ENCODE measurements at regions not wholly inside any gene's neighbourhood (a gene's known extent, or its start where the extent isn't known, plus 50 kb on each side); places are given as distances from the start of the nearest gene placed in this dataset.

DNA sequence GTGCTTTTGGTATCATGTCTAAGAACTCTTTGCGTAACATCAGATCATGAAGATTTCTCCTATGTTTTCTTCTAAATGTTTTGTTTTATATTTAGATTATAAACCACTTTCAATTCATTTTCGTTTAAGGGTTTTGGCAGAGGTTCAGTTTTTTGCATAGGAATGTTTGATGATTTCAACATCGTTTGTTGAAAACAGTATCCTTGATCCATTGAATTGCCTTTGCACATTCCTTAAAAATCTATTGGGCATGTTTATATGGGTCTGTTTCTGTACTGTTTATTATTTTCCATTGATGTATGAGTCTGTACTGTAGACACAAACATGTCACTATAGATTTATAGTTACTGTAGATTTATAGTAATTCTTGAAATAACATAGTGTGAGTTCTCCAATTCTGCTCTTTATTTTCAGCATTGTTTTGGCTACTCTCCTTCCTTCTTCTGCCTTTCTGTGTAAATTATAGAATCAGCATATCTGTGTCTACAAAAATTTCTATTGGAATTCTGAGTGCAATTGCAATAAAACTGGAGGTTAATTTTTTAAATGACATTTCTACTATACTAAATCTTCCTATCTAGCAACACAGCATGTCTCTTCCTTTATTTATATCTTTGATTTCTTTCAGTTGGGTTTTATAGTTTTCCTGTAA is 374.0 kb downstream of the SV2B start:
- no peak for DNase-seq

DNA sequence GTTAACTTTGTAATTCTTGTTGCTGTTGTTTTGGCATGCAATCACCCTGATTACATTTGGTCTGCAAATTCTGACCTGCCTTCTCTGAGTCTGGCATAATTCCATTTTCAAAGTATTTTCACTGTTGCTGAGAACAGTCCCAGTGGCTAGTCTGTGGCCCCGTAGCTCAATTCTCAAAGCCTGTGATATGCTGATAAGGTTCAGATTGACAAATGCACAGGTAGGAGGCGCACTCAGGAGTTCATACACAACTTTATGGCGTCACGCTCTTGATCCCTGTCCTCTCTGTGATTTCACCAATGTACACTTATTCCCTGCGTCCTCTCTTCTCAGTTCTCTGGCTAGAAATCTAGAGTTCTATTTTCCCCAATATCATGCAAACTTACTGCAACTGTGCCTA is 376.6 kb upstream of the SLCO3A1 start:
- DNase-seq, result no peak

DNA sequence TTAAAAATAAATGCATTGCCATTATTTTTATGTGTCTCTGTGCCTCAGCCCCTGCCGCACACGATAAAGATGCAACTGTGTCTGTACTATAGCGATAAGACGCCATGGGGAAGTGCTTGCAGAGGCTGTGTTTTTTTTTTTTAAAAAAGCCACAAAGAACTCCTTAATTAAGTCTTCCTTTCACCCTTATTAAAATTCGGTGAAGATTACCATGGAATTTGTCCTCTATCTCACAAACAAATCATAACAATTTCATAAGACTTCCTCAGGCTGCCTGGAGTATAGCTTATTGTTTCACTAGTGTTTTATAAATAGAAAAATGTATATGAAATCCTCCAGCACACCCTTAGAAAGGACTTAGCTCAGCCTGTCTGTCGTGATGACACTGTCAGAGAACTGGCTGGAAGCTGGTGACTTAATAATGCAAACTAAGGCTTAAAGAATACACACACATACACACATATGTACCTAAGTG is 374.8 kb upstream of the SLCO3A1 start:
- no peak for DNase-seq

DNA sequence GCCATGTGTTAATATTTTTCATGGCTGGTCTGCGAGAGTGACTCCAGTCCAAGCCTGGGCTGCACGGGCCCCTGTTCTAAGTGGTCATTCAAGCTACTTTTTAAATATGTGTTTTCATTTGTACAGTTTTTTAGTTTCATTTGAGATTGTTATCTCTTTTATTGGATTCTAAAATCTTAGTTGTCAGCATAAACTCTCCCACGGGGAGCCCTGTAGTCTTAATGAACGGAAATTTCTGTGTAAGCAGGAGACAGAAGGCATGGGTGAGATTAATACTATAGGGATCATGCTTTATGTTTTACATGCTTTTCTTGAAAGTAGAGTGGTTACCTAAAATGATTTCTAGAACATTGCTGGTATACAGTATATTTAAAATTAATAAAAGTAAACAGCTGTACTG is 373.1 kb upstream of the SLCO3A1 start:
- no peak for DNase-seq

DNA sequence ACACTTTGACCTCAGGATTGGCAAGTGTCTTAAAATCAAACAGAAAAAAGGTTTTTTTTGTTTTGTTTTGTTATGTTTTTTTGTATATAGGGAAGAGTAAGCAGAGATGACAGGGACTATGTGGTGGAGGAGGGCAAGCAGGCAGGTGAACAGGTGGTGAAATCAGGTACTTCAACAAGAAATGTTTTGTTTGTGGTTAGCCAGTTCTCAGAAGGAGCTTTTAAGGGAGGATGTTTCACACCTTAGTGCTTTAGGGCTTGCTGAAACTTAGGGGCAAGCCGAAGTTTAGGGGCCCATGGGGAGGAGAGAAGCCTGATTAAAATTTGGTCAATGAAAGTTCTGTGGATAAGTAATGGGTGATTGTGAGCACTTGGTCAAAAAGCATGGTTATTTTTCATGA is 370.7 kb upstream of the SLCO3A1 start:
- no peak for DNase-seq

DNA sequence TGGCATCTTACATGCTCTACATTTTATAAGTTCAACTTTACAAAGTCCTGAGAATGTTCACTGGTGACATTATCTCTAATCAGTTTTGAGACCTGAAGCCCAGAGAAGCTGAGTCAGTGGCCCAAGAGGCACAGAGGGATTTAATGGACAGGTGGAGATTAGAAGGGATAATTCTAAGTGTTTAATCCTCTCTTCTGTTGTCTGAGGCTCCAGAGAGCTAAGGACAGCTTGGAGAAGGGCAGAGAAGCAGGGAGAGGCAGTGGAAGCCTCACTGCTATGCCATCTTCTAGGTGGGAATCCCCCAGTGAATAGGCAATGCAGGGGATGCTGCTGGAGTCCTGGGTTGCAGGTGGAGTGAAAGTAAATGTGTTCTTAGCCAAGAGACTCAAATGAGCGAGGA is 369.4 kb upstream of the SLCO3A1 start:
- DNase-seq, result no peak

DNA sequence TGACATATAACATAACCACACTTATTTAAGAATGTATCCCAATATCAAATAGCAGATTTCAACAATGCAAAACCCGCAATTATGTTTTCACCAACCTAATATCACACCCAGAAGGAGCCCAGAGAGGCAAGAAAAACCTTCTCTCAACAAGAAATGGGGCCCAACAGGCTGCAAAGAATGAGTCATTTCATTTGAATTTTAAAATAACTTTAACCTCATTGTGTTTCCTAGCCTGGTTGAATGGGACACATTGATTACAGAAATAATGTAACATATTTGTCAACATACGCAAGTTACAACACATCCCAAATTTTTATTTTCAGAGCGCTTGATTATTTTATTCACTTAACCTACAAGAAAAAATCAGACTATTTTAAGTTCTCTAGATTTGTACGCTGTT is 365.1 kb upstream of the SLCO3A1 start:
- DNase-seq, result no peak

DNA sequence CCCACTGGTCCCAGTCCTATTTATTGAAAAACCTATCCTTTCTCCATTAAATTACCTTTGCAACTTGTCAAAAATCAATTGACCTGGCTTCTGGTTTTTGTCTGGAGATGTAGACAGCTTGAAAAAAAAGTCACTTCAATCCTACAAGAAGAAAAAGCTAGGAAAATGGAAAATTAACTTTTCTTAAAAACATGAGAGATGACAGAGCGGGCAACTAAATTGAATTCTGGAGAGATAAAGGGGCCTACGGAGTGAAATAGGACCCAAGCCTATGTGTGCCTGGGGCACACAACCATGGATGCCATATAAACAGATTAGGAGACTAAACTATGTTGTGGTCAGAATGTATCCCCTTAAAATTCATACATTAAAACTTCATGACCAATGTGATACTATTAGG is 363.3 kb upstream of the SLCO3A1 start:
- no peak for DNase-seq

DNA sequence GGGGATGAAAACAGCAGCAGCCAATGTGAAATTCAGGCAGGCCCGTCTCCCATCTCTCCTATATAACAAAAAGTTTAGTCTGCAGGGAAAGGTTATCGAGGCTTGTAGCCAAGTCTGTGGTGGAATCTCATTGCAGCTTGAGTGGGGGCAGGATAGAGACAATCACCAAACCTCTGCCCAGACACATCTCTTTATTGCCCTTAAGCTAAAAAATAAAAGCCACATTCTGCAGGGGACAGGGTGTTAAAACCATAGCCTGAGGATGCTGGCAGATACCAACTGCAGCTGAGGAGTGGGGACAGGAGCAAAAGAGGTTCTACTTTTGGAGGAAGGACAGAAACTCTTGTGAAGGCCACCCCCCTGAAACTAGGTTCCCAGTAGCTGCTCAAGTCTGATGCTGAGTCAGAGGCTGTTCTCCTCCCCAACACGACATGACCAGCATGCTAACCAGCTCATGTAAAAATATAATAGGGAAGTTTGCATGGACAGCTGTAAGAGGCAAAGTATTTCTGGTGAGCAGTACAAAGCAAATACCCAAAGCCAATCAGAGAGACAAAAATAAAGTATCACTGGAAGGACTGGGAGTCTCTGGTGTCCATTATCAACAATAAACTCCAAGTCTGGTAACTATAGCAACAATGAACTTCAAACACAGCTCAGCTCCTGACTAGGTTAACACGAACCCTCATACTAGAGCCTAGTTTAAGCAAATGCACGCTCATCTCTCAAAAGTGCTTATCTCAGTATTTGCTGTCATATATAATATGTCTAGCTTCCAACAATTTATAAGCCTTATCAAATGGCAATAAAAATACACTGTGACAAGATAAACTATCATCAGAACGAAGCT is 362.2 kb upstream of the SLCO3A1 start:
- DNase-seq, result no peak

DNA sequence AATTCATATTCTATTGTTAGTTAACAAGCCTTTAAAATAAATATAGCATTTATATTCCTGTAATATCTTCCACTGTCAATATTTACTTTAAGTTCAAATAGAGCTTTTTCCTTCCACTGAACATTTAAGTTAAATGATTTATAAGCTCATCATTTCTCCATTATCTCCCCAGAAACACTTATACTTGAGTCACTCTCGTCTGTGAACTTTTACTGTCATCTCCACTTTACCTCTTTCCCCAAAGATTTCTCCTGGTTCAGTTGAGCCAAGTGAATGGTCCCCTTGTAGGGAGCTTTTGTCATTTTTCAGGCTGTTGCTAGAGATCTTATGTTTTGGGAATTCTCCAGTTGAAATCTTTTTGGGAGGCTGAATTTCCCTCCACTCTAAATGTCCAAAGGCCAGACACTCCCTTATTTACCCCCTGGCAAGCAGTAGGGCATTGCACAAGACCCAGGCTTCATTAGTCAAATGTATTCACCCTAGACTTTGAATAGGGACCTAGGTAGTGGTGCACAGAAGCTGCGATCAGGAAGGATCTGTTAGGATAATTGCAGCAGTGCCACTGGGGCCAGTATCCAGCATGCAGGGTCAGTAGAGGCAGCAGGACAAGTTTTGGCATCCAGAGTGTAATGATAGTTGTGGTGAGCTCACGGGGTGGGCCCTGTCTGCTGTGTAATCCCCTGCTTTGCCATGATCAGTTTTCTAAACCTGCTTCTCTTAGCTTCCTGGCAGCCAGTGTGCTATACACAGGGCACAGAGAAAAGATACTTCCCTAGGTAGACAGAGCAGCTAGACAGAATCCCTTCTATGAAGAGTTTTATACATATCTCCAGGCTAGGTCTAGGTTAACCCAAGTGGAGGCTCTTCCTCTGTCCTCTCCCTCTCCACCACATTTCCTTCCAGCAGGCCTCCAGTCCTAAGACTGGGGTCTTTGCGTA is 356.5 kb upstream of the SLCO3A1 start:
- DNase-seq, result no peak

DNA sequence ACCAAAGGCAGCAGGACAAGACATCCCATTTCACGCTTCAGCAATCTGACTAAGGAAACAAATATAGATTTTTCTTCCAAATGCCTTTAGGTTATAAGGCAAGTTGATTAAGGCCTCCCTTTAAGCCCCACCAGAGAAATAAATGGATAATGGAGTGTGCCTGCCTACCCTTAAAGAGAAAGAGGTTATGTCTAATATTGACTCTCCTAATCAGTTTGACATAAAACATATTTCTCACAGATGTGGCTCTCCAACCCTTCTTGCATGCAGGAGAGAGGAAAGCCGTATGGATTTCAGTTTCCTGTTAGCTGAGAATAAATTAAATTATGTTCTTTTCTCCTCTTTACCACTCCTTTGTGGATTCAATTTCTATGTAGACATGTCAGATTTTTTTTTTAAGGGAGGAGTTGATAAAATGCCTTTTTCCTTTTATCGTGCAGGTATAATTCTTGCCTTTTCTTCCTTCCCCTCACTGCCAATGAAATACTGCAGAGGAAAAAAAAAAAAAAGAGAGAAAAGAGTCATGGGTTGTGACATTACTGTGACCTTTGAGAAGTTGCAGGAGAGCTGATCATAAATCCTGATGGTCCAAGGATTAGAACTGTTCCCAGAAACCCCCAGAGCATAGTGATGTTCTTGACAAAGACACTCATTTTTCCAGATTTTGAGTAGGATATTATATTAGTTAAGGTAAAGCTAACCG is 355.3 kb upstream of the SLCO3A1 start:
- DNase-seq, result no peak

DNA sequence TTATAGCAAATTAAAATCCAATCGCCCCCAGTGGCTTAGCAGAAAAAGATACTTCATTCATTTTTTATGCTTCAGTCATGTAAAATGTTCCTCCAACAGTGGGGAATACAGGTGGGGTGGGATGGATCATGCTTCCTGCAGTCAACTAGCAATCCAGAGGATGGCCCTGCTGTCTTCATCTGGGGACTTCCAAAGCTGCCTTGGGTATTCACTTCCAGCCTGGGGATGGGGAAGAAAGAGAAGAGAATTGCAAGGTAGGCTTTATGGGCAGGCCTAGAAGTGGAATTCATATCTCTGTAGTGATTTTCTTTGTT is 354.8 kb upstream of the SLCO3A1 start:
- DNase-seq, result no peak

DNA sequence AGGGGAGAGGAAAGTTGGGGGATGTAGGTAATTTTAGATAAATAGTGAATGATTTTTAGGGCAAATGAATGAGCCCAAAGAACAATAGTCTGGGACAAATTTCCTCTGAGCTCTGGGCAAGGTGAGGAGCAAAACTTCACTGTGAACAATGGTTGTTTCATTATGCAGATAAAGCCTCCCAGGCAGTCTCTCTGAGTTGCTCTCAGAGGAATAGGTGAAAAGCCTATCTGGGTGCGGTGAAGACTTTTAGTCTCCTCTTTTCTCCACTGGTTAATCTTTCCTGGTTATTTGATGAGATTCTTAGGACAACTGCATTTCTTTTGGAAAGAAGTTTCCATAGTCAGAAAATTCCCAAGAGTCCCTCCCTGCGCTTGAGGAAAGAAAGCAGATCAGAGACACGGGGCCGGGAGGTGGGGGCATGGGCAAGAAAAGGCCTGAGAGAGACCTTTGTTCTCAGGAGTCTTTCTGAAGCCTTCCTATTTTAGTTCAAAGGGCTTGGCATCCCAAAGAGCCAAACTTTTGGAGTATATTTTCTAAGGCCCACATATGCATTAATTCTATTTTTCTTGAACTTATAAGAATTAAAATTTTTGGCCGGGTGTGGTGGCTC is 353.6 kb upstream of the SLCO3A1 start:
- no peak for DNase-seq

DNA sequence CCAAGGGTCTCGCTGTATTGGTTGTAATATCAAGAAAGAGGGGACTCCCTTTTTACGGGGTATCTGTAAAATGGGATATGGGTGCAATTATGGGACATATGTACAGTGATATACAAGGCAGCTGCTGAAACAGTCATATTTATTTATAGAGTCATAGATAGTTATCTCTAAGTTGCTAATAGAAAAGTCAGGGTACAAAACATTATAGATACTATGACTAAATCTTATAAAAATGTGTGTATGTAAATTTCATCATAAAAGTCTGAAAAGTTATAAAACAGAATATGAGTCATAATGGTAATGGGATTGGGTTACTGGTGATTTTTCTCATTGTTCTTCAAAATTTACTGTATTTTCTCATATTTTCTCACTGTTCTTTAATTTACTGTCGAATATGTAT is 344.9 kb upstream of the SLCO3A1 start:
- no peak for DNase-seq

DNA sequence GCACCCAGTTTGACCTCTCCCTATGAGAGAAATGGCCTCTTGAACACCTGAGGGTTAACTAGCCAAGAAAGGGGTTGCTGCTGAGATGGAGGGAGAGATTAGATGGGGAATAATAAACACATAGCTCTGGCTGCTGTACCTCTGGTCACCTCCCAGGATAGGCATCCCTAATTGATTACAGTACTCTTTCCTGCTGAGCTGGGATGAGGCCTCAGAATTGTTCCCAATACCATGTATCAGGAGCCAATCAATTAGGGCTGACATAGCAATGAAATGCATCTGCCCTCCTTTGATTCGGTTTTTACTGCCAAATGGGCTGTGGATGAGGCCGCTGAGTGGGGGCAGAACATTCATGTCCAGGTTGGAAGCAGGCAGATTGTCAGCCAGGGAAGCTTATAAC is 339.4 kb upstream of the SLCO3A1 start:
- DNase-seq, result no peak

DNA sequence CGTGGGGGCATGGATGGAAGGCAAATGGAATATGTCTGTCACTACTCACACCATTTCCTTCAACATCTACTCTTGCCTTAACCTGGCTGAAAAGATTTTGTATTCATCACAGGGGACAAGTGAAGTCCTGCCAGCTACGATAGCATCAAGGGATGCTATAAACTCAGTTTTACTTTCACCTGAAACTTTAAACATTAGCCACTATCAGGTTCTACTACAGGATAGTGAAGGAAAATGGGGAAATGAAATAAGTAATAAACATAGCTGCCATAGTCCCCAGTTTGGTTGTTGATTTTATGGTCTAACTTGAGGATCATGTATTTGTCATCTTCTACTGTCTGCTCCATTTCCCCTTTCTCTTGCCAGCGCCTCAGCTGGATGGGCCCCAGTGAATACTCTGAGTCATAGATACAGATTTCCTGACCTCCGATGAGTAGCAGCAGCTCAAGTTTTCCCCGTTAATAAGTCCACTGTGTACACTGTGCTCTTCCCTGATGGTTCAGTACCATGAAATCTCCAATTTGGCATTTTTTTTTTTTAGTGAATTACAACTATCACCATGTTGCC is 338.2 kb upstream of the SLCO3A1 start:
- DNase-seq, result no peak

DNA sequence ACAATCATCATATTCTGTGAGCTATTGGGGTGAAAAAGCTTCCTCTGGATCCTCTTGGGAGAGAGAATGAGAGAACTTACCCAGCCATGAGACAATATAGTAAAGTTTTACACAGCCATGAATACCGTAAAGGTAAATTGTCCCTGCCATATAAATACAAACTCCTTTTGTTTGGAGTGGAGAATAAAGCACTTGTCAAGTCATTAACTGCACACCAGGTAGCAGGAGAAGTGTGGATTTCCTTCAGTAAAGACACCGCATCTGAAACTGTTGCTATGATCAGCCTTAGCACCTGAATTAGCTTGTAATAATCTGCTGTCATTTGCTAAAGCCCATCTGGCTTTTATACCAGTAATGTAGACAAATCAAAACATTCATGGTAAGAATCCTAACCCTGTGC is 336.6 kb upstream of the SLCO3A1 start:
- no peak for DNase-seq

DNA sequence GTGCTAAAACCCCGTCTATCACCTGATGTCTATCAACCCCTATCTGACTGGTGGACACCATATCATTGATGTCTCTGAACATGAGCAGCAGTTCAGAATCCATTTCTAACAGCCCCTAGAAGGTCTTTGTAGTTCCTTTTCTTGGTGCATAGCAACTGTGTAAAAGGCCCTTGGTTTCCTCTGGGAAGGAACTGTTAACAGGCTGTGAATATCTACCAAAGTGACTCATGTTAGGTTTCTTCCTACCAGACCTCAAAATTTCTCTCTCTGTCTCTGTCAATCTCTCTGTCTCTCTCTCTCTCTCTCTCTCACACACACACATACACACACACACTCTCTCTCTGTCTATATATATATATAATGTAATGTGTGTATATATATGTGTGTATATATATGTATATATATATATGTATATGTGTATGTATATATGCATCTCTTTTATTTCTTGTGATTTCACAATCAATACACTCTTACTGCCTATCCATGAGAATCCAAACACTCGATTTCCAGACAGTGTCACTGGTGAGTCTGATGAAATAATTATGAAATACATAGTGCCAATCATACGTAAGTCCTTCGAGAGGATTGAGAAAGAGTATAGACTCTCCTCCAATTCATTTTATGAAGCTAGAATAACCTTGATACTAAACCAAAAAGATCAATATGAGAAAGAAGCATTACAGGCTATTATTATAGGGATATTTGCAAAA is 335.9 kb upstream of the SLCO3A1 start:
- no peak for DNase-seq

DNA sequence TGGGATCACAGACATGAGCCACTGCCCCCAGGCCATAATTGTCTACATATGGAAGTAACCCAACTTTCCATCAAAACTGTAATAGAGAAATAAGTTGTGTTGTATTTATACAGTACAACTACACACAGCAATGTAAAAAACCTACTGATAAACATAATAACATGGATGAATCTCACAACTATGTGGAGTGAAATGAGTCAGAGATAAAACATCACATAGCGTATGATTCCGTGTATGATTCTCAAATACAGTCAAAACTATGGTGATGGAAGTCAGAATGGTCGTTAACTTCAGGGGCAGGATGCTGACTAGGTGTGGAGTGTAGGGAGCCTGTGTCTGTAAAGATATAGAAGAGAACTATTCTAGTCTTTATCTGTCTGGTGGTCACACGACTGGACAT is 332.7 kb upstream of the SLCO3A1 start:
- no peak for DNase-seq

DNA sequence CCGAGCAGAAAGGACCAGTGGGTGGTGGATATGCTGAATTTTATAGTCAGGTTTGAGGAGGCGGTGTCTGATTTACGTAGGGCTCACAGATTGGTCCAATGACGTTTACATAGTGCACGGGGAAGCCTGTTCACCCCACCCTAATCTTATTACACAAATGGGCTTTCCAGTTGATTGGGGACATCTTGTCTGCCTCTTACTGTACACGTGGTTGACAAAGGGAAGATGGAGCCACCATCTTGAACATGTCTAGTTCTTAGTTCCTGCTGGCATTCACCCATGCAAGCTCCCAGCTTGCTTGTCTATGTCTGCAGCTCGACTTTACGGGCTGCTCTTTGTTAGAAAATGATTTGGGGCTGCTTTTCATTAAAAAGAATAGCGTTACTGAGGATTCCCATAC is 332.0 kb upstream of the SLCO3A1 start:
- DNase-seq, result no peak

DNA sequence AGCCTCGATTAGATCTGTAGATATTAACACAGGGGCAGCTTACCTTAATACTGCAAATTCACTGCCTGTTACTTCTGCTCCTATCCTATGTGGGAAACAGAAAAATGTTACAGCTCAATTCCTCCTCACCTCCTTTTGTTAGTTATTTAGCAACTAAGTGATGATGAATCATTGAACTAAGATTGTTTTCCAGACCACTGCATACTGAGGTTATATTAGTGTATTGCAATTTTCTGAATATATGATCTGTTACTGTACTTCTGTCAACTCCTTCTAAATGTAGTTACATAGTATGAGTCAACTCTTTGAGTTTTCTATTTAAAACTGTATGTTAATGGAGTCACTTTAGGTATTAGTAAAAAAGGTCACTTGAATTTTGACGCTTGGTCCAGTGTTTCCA is 331.5 kb upstream of the SLCO3A1 start:
- no peak for DNase-seq

All from skin of body (tissue), 1 donor.